ENCODE measurements at regions not wholly inside any gene's neighbourhood (a gene's known extent, or its start where the extent isn't known, plus 50 kb on each side); places are given as distances from the start of the nearest gene placed in this dataset.

DNA sequence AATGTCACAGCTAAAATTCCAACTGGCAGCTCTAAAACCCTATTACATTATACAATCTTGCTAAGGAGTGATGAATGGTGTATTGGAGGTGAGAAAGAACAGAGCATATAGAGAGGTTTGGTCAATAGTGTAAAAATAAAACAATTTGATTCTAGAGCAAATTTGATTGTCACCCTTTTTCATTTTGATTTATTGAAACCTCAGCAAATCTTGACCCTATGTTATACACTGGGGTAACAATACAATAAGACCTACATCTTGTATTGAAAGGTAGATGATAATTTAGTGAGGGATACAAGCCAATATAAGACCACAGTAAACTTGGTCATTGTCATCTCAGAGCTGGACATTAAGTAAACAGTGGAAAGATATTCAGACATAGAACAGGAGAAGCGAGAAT, 671.9 kb downstream of the IRS1 start:
- no peak overlapping the region for H3K4me3 Mint-ChIP-seq
- Histone ChIP-seq H3K23me2 (ENCODE audit: insufficient read length, low read depth, low read length, poor library complexity, severe bottlenecking) (no peaks in the 10 kb centered on the region), H3K4me1 (ENCODE audit: insufficient read depth, low read length) (peaks cover 4% of the 10 kb centered on the region; the same call in 1 of the 2 replicates), H2BK15ac (ENCODE audit: low read depth, low read length) (no peak overlapping the region), H2BK120ac (ENCODE audit: low read depth, low read length, poor library complexity, severe bottlenecking) (no peak overlapping the region), H3K23ac (ENCODE audit: insufficient read length, low read depth, low read length) (no peak overlapping the region), H3K18ac (ENCODE audit: insufficient read length, low read depth, low read length) (no peak overlapping the region), H4K8ac (replicated peaks; ENCODE audit: insufficient read length, low read depth, low read length) (no peak overlapping the region), H3K27ac (ENCODE audit: insufficient read length, low read depth, low read length) (no peak overlapping the region), H3K14ac (ENCODE audit: insufficient read depth, low read length) (no peak overlapping the region), H2BK20ac (ENCODE audit: low read depth, low read length, poor library complexity, severe bottlenecking) (no peak overlapping the region), H3T11ph (ENCODE audit: low read length) (no peak overlapping the region), H3K9ac (ENCODE audit: extremely low read depth, insufficient read length, low read length) (no peak overlapping the region), H3K9me3 (ENCODE audit: control insufficient read depth, low read depth, low read length) (no peaks in the 10 kb centered on the region), H4K20me1 (ENCODE audit: control insufficient read depth, insufficient read depth, insufficient read length) (no peaks in the 10 kb centered on the region), H3K4ac (ENCODE audit: low read depth, low read length) (no peak overlapping the region), H2BK5ac (ENCODE audit: insufficient read length, low read length) (no peak overlapping the region), H3K4me2 (ENCODE audit: insufficient read depth, insufficient read length, low read length) (no peak overlapping the region), H4K91ac (ENCODE audit: insufficient read length, low read depth, low read length) (no peak overlapping the region), H3K56ac (ENCODE audit: insufficient read length, low read depth, low read length) (no peak overlapping the region), H3K27me3 (ENCODE audit: insufficient read depth, low read length) (no peaks in the 10 kb centered on the region), H2AFZ (ENCODE audit: low read length) (no peak overlapping the region), H4K5ac (ENCODE audit: insufficient read length, low read depth, low read length) (no peak overlapping the region), H3K79me1 (ENCODE audit: insufficient read depth, low read depth, low read length, poor library complexity, severe bottlenecking) (no peaks in the 10 kb centered on the region), H2AK5ac (ENCODE audit: insufficient read length, low read length) (no peak overlapping the region), H2BK12ac (ENCODE audit: insufficient read length, low read depth, low read length) (no peak overlapping the region), H3K79me2 (ENCODE audit: insufficient read depth, low read length) (no peaks in the 10 kb centered on the region)
- no peak for DNase-seq
- WGBS (ENCODE audit: extremely low coverage, insufficient read length, low lambda C conversion rate) = no CpG with 5 or more reads among the region's 1 CpG
- no peak overlapping the region for H3K27ac Mint-ChIP-seq
- H3K36me3 Mint-ChIP-seq (ENCODE audit: insufficient read depth in 1 of 3, low read depth in 3 of 3) = peaks cover 0 to 2% (median under 1%) of the 10 kb centered on the region in 3 experiments; a peak in 2 of 7 replicates
- TF ChIP-seq, protein P1, sequence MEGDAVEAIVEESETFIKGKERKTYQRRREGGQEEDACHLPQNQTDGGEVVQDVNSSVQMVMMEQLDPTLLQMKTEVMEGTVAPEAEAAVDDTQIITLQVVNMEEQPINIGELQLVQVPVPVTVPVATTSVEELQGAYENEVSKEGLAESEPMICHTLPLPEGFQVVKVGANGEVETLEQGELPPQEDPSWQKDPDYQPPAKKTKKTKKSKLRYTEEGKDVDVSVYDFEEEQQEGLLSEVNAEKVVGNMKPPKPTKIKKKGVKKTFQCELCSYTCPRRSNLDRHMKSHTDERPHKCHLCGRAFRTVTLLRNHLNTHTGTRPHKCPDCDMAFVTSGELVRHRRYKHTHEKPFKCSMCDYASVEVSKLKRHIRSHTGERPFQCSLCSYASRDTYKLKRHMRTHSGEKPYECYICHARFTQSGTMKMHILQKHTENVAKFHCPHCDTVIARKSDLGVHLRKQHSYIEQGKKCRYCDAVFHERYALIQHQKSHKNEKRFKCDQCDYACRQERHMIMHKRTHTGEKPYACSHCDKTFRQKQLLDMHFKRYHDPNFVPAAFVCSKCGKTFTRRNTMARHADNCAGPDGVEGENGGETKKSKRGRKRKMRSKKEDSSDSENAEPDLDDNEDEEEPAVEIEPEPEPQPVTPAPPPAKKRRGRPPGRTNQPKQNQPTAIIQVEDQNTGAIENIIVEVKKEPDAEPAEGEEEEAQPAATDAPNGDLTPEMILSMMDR (conservative IDR thresholded peaks at IDR 0.05) = no peak
- peaks cover 31 to 37% of the 10 kb centered on the region in 2 experiments for H3K4me1 Mint-ChIP-seq
- no peaks in the 10 kb centered on the region for H3K27me3 Mint-ChIP-seq (ENCODE audit: low read depth)
- no peaks in the 10 kb centered on the region; a peak in 1 of 5 replicates for H3K9me3 Mint-ChIP-seq

All from H9 (cell line).